Fibroblast of upper back skin (primary cell): ENCODE measurements at regions not wholly inside any gene's neighbourhood (a gene's known extent, or its start where the extent isn't known, plus 50 kb on each side); places are given as distances from the start of the nearest gene placed in this dataset.
A peak's percentile ranks its signal among the peaks of the same experiment; 100 is the strongest.
"Not testable (repeated sequence)": the region's sequence is repeated elsewhere in the genome, so short reads cannot be mapped to it uniquely, and the experiment has no call there.

Experiments
- DNase-seq: peaks from one replicate; pipeline ENCODE4 v3.0.0-alpha.2; 2013

- DNase-seq, result no peak
Measured at GRCh38 chr1:214715126-214715525, 112.1 kb downstream of the CENPF start.

GRCh38 chr1:214717351-214717750 is 114.4 kb downstream of the CENPF start:
- DNase-seq, result peak; percentile 54

- DNase-seq, result peak; percentile 81
Measured at GRCh38 chr1:214718724-214719123, 115.7 kb downstream of the CENPF start.

- DNase-seq, result no peak
Measured at GRCh38 chr1:214719207-214719606, 116.2 kb downstream of the CENPF start.

GRCh38 chr1:214720561-214720960 is 117.6 kb downstream of the CENPF start:
- DNase-seq, result peak; percentile 28

GRCh38 chr1:214727274-214727673 is 124.3 kb downstream of the CENPF start:
- no peak for DNase-seq

- no peak for DNase-seq
Measured at GRCh38 chr1:214739621-214740238, 136.7 kb downstream of the CENPF start.

GRCh38 chr1:214740471-214740870 is 137.5 kb downstream of the CENPF start:
- no peak for DNase-seq

GRCh38 chr1:214747050-214747635 is 144.1 kb downstream of the CENPF start:
- DNase-seq, result peak; percentile 25

GRCh38 chr1:214753236-214753852 is 150.3 kb downstream of the CENPF start:
- DNase-seq, result no peak

GRCh38 chr1:214761030-214761429 is 158.0 kb downstream of the CENPF start:
- DNase-seq, result no peak

GRCh38 chr1:214762902-214763301 is 159.9 kb downstream of the CENPF start:
- no peak for DNase-seq

GRCh38 chr1:214764502-214764901 is 161.5 kb downstream of the CENPF start:
- no peak for DNase-seq

- DNase-seq, result no peak
Measured at GRCh38 chr1:214767221-214767620, 164.2 kb downstream of the CENPF start.

GRCh38 chr1:214769666-214770065 is 166.7 kb downstream of the CENPF start:
- not testable (repeated sequence) for DNase-seq

GRCh38 chr1:214777364-214777763 is 174.4 kb downstream of the CENPF start:
- no peak for DNase-seq

GRCh38 chr1:214791961-214792360 is 189.0 kb downstream of the CENPF start:
- DNase-seq, result peak; percentile 49

GRCh38 chr1:214792527-214793186 is 189.7 kb downstream of the CENPF start:
- DNase-seq, result no peak

- DNase-seq, result no peak
Measured at GRCh38 chr1:214793708-214794107, 190.7 kb downstream of the CENPF start.

- DNase-seq, result no peak
Measured at GRCh38 chr1:214801191-214801590, 198.2 kb downstream of the CENPF start.

- DNase-seq, result peak; percentile 64
Measured at GRCh38 chr1:214808845-214809460, 206.0 kb downstream of the CENPF start.

- DNase-seq, result no peak
Measured at GRCh38 chr1:214816603-214817002, 213.6 kb downstream of the CENPF start.

- DNase-seq, result no peak
Measured at GRCh38 chr1:214823311-214824117, 220.5 kb downstream of the CENPF start.
